Thoracic aorta (tissue), 2 donors: ENCODE measurements at regions not wholly inside any gene's neighbourhood (a gene's known extent, or its start where the extent isn't known, plus 50 kb on each side); places are given as distances from the start of the nearest gene placed in this dataset.

Experiments
- ATAC-seq: fragments of 150-250 bp; one replicate; pipeline ENCODE4 v1.8.0; 2017; ENCODE audit warnings: low read depth; ENCODE audit not compliant: insufficient number of reproducible peaks, low FRiP score
- DNase-seq: peaks from one replicate; pipeline ENCODE4 v3.0.0-alpha.2; 2020; ENCODE audit warnings: low spot score
- H3K27ac ChIP-seq, 2 donors: fragments of 200-600 bp; sonication (generic); 1 replicate in 1 of 2; 2 replicates in 1 of 2; pipeline ENCODE4 v1.5.1; 2016; ENCODE audit warnings: mild to moderate bottlenecking in 2 of 2, moderate library complexity in 2 of 2
- H3K27me3 ChIP-seq: fragments of 200-600 bp; sonication (generic); replicated peaks from 2 replicates; pipeline ENCODE4 v1.6.0; 2016; ENCODE audit warnings: mild to moderate bottlenecking; ENCODE audit not compliant: insufficient read depth
- H3K36me3 ChIP-seq: fragments of 200-600 bp; sonication (generic); one replicate; pipeline ENCODE4 v1.5.1; 2016
- H3K4me1 ChIP-seq, 2 donors: fragments of 200-600 bp; sonication (generic); 1 replicate in 1 of 2; 2 replicates in 1 of 2; pipeline versions ENCODE4 v1.5.1 to v1.6.0; 2016; ENCODE audit warnings: low read depth in 2 of 2, mild to moderate bottlenecking in 1 of 2; ENCODE audit not compliant: control insufficient read depth in 1 of 2
- H3K4me3 ChIP-seq: fragments of 200-600 bp; sonication (generic); 2 replicates; pipeline ENCODE4 v1.5.1; 2016; ENCODE audit warnings: mild to moderate bottlenecking
- H3K9me3 ChIP-seq: fragments of 200-600 bp; sonication (generic); 2 replicates; pipeline ENCODE4 v1.5.1; 2016
- CTCF ChIP-seq: fragments of 200-600 bp; sonication (generic); IDR thresholded peaks from one replicate; pipeline ENCODE4 v1.5.1; 2019; ENCODE audit warnings: antibody characterized with exemption

DNA sequence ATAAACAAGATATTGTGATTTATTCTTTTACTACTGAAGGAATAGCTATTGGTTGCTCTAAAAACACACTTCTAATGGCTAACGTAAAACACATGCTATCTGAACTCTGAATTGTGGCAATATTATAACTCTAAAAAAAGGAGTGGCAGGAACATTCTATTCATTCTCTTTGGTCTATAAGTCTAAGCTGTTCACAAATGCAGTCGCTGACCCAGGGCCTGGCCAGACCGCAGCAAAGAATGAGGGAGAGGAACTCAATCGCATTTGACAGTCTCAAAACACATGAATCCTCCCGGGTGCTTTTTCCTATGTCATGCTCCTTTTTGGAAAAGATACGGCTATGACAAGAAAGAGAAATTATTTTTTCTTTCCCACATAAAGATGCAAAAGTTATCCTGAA, 651.6 kb upstream of the PITX2 start:
- H3K9me3 ChIP-seq = no peaks in the 10 kb centered on the region
- H3K27me3 ChIP-seq = no peaks in the 10 kb centered on the region
- no peak for TF ChIP-seq CTCF
- no peak overlapping the region for H3K27ac ChIP-seq
- peaks cover 0 to 7% of the 10 kb centered on the region in 2 donors for H3K4me1 ChIP-seq
- DNase-seq = no peak
- no peaks in the 10 kb centered on the region for H3K36me3 ChIP-seq
- no peak overlapping the region for H3K4me3 ChIP-seq
- no peak for ATAC-seq

DNA sequence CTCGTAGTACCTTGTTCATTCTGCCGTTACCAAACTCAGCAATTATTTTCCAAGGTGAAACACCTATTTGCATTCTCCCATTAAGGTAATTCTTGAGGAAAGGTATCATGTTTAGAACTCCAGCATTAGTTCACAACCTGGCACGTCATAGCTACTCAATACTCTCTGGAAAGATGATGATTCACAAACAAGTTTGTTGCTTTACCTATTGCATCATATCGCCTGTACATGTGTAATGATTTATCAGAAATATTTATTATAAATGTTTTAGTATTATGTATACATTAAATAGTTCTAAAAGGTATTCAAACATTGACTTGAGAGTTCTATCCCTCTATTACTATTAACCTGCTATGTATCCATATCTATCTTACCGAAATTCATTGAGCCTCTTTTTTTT, 658.3 kb upstream of the PITX2 start:
- H3K4me1 ChIP-seq = no peaks in the 10 kb centered on the region
- H3K27me3 ChIP-seq = no peaks in the 10 kb centered on the region
- no peaks in the 10 kb centered on the region for H3K36me3 ChIP-seq
- H3K27ac ChIP-seq = no peak overlapping the region
- no peaks in the 10 kb centered on the region for H3K9me3 ChIP-seq
- no peak overlapping the region for H3K4me3 ChIP-seq
- TF ChIP-seq CTCF = no peak
- ATAC-seq = no peak
- no peak for DNase-seq

GRCh38 chr4:111282035-111282434, 659.2 kb upstream of the PITX2 start:
- H3K27ac ChIP-seq = no peak overlapping the region
- H3K9me3 ChIP-seq = no peaks in the 10 kb centered on the region
- no peak for TF ChIP-seq CTCF
- no peak overlapping the region for H3K4me3 ChIP-seq
- H3K4me1 ChIP-seq = no peaks in the 10 kb centered on the region
- no peak for DNase-seq
- H3K36me3 ChIP-seq = no peaks in the 10 kb centered on the region
- ATAC-seq = no peak
- no peaks in the 10 kb centered on the region for H3K27me3 ChIP-seq

GRCh38 chr4:111283066-111283677, 660.3 kb upstream of the PITX2 start:
- DNase-seq (no peak), ATAC-seq (no peak)
- Histone ChIP-seq H3K9me3 (no peaks in the 10 kb centered on the region), H3K27ac (no peak overlapping the region), H3K4me1 (no peaks in the 10 kb centered on the region), H3K27me3 (no peaks in the 10 kb centered on the region), H3K36me3 (no peaks in the 10 kb centered on the region), H3K4me3 (no peak overlapping the region)
- TF ChIP-seq CTCF = peak; percentile 71

- no peaks in the 10 kb centered on the region for H3K27me3 ChIP-seq
- H3K4me1 ChIP-seq = no peaks in the 10 kb centered on the region
- H3K36me3 ChIP-seq = no peaks in the 10 kb centered on the region
- TF ChIP-seq CTCF = no peak
- no peak overlapping the region for H3K4me3 ChIP-seq
- no peak overlapping the region for H3K27ac ChIP-seq
- DNase-seq = no peak
- ATAC-seq = no peak
- no peaks in the 10 kb centered on the region for H3K9me3 ChIP-seq
These were observed 673.6 kb upstream of the PITX2 start for GRCh38 chr4:111296466-111296865.
